Caco-2 (cell line): ENCODE measurements at regions not wholly inside any gene's neighbourhood (a gene's known extent, or its start where the extent isn't known, plus 50 kb on each side); places are given as distances from the start of the nearest gene placed in this dataset.

Source experiments
- BruUV-seq: library from RNA; stranded (reverse); fragments of 400-500 nt; replicated peaks from 2 replicates; lab custom pipeline; 2021; lab: Mats Ljungman, UMichigan
- CTCF ChIA-PET: fragments of 300-600 bp; sonication (Branson Sonifier 250); formaldehyde crosslinking; loops from one replicate; lab custom pipeline; 2022; ENCODE audit warnings: antibody characterized with exemption; lab: Charles Lee
- POLR2A ChIA-PET: fragments of 300-600 bp; sonication (Branson Sonifier 250); formaldehyde crosslinking; loops from one replicate; lab custom pipeline; 2022; ENCODE audit warnings: antibody characterized with exemption; lab: Charles Lee
- DNase-seq, 2 experiments: peaks; one replicate each; pipeline versions ENCODE4 v3.0.0 to v3.0.0-alpha.2; 2020 to 2022
- H3K27me3 ChIP-seq: replicated peaks from 2 replicates; pipeline ENCODE4 v1.6.0; 2011; ENCODE audit warnings: low read length; ENCODE audit not compliant: control insufficient read depth, insufficient read depth
- H3K36me3 ChIP-seq: 2 replicates; pipeline ENCODE4 v1.5.1; 2011; ENCODE audit warnings: low read length; ENCODE audit not compliant: control insufficient read depth, insufficient read depth
- H3K4me1 ChIP-seq: fragments of 250-450 bp; sonication (Bioruptor Pico); 2 replicates; pipeline ENCODE4 v1.5.1; 2020; ENCODE audit warnings: mild to moderate bottlenecking
- H3K4me3 ChIP-seq: 2 replicates; pipeline ENCODE4 v1.5.1; 2011; ENCODE audit warnings: low read depth, mild to moderate bottlenecking, control low read depth, low read length
- H3K9me3 ChIP-seq: fragments of 250-450 bp; sonication (Bioruptor Pico); 2 replicates; pipeline ENCODE4 v1.5.1; 2020; ENCODE audit warnings: mild to moderate bottlenecking, moderate library complexity
- H3K27ac Mint-ChIP-seq: one replicate; pipeline ENCODE4 v1.8.0; 2022; ENCODE audit warnings: mixed read lengths; ENCODE audit not compliant: unreplicated experiment
- H3K27me3 Mint-ChIP-seq: one replicate; pipeline ENCODE4 v1.8.0; 2022; ENCODE audit warnings: mixed read lengths; ENCODE audit not compliant: insufficient read depth, unreplicated experiment
- H3K36me3 Mint-ChIP-seq: one replicate; pipeline ENCODE4 v1.8.0; 2022; ENCODE audit warnings: mild to moderate bottlenecking, mixed read lengths; ENCODE audit not compliant: insufficient read depth, unreplicated experiment
- H3K4me1 Mint-ChIP-seq: one replicate; pipeline ENCODE4 v1.8.0; 2022; ENCODE audit warnings: low read depth, mixed read lengths; ENCODE audit not compliant: unreplicated experiment
- H3K4me3 Mint-ChIP-seq: one replicate; pipeline ENCODE4 v1.8.0; 2022; ENCODE audit warnings: mild to moderate bottlenecking, moderate library complexity, mixed read lengths; ENCODE audit not compliant: unreplicated experiment
- H3K9me3 Mint-ChIP-seq: one replicate; pipeline ENCODE4 v1.8.0; 2022; ENCODE audit warnings: mixed read lengths; ENCODE audit not compliant: unreplicated experiment
- intact Hi-C: fragments of 100-400 bp; cut with micrococcal nuclease; formaldehyde crosslinking; loops from one replicate; pipeline ENCODE4 v1.10.0; 2022; ENCODE audit not compliant: unreplicated experiment
- TF ChIP-seq, protein P1 (sequence below), 2 experiments: fragments of 200-600 bp in 1 of 2; IDR thresholded peaks; 1 replicate in 1 of 2; 2 replicates in 1 of 2; pipeline versions ENCODE4 v1.5.1 to v1.8.0; 2011 to 2022; ENCODE audit warnings: antibody characterized with exemption in 1 of 2, control low read depth in 1 of 2, inconsistent platforms in 1 of 2, low read depth in 1 of 2, low read length in 1 of 2, mild to moderate bottlenecking in 1 of 2, moderate library complexity in 1 of 2; ENCODE audit not compliant: insufficient read depth in 1 of 2, severe bottlenecking in 1 of 2, unreplicated experiment in 1 of 2

GRCh38 chr4:137609718-137610430 lies 77.6 kb upstream of the PCDH18 start:
- POLR2A ChIA-PET: no interaction called here

GRCh38 chr4:137608085-137608484 lies 75.8 kb upstream of the PCDH18 start:
- no peak overlapping the region for H3K4me3 Mint-ChIP-seq
- no peaks in the 10 kb centered on the region for H3K36me3 Mint-ChIP-seq
- no peaks in the 10 kb centered on the region for H3K4me1 Mint-ChIP-seq
- CTCF ChIA-PET: no interaction called here
- Histone ChIP-seq H3K4me3 (no peak overlapping the region), H3K36me3 (no peaks in the 10 kb centered on the region), H3K27me3 (no peaks in the 10 kb centered on the region), H3K9me3 (no peaks in the 10 kb centered on the region), H3K4me1 (no peaks in the 10 kb centered on the region)
- H3K27me3 Mint-ChIP-seq: no peaks in the 10 kb centered on the region
- POLR2A ChIA-PET: no interaction called here
- H3K27ac Mint-ChIP-seq: no peak overlapping the region
- TF ChIP-seq, protein P1, sequence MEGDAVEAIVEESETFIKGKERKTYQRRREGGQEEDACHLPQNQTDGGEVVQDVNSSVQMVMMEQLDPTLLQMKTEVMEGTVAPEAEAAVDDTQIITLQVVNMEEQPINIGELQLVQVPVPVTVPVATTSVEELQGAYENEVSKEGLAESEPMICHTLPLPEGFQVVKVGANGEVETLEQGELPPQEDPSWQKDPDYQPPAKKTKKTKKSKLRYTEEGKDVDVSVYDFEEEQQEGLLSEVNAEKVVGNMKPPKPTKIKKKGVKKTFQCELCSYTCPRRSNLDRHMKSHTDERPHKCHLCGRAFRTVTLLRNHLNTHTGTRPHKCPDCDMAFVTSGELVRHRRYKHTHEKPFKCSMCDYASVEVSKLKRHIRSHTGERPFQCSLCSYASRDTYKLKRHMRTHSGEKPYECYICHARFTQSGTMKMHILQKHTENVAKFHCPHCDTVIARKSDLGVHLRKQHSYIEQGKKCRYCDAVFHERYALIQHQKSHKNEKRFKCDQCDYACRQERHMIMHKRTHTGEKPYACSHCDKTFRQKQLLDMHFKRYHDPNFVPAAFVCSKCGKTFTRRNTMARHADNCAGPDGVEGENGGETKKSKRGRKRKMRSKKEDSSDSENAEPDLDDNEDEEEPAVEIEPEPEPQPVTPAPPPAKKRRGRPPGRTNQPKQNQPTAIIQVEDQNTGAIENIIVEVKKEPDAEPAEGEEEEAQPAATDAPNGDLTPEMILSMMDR (IDR thresholded peaks at IDR 0.05; ENCODE audit: insufficient read depth in 1 of 2, low read depth in 1 of 2, low read length in 1 of 2, severe bottlenecking in 1 of 2, unreplicated experiment in 1 of 2): no peak
- no TSS peak for BruUV-seq
- intact Hi-C loops: no loop called here
- H3K9me3 Mint-ChIP-seq: no peaks in the 10 kb centered on the region
- no peak for DNase-seq

More at GRCh38 chr4:137609718-137610430, 77.6 kb upstream of the PCDH18 start:
- TF ChIP-seq, protein P1 (IDR thresholded peaks at IDR 0.05; ENCODE audit: insufficient read depth in 1 of 2, low read depth in 1 of 2, low read length in 1 of 2, severe bottlenecking in 1 of 2, unreplicated experiment in 1 of 2): no peak
- no peaks in the 10 kb centered on the region for H3K9me3 ChIP-seq
- no peaks in the 10 kb centered on the region for H3K36me3 ChIP-seq
- Mint-ChIP-seq H3K4me3 (no peak overlapping the region), H3K27me3 (peaks cover 3% of the 10 kb centered on the region), H3K27ac (no peak overlapping the region), H3K4me1 (no peaks in the 10 kb centered on the region), H3K36me3 (no peaks in the 10 kb centered on the region), H3K9me3 (no peaks in the 10 kb centered on the region)
- intact Hi-C loops: no loop called here
- CTCF ChIA-PET: no interaction called here
- no peak overlapping the region for H3K4me3 ChIP-seq
- H3K27me3 ChIP-seq: no peaks in the 10 kb centered on the region
- DNase-seq: no peak
- H3K4me1 ChIP-seq: no peaks in the 10 kb centered on the region
- no TSS peak for BruUV-seq

DNA sequence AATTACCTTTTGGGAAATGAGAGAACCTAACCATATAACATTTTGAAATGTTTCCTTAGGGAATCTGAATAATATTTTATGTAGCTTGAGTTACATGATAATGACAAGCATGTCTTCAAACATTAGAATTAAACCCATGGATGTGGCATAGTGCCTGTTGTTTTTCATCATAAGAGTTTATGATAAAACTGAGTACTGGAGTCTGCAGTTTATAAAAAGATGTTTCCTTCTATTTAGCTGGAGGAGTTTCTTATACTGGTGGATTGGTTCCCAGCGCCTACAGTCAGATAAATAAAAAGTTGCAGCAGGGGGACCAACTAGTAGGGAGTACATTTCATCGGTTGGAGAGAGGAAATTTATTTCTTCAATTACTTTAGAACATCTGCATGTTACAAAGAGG lies 70.1 kb upstream of the PCDH18 start:
- TF ChIP-seq, protein P1 (IDR thresholded peaks at IDR 0.05; ENCODE audit: insufficient read depth in 1 of 2, low read depth in 1 of 2, low read length in 1 of 2, severe bottlenecking in 1 of 2, unreplicated experiment in 1 of 2): no peak
- no peaks in the 10 kb centered on the region for H3K9me3 Mint-ChIP-seq
- Histone ChIP-seq H3K4me3 (no peak overlapping the region), H3K4me1 (no peaks in the 10 kb centered on the region), H3K9me3 (no peaks in the 10 kb centered on the region), H3K36me3 (no peaks in the 10 kb centered on the region), H3K27me3 (no peaks in the 10 kb centered on the region)
- DNase-seq: no peak
- no peaks in the 10 kb centered on the region for H3K36me3 Mint-ChIP-seq
- no TSS peak for BruUV-seq
- H3K4me1 Mint-ChIP-seq: no peaks in the 10 kb centered on the region
- intact Hi-C loops: no loop called here
- no peaks in the 10 kb centered on the region for H3K27me3 Mint-ChIP-seq
- no peak overlapping the region for H3K4me3 Mint-ChIP-seq
- ChIA-PET POLR2A (no interaction called here), CTCF (no interaction called here)
- H3K27ac Mint-ChIP-seq: no peak overlapping the region
